NK-92 treated with Interleukin-12 subunit alpha and Interleukin-12 subunit beta, amount 100 ng/mL, for 24 hours (cell line): ENCODE measurements at regions not wholly inside any gene's neighbourhood (a gene's known extent, or its start where the extent isn't known, plus 50 kb on each side); places are given as distances from the start of the nearest gene placed in this dataset.

Experiments used
- DNase-seq: peaks from one replicate; lab custom pipeline; 2025; lab: John Stamatoyannopoulos, UW

GRCh38 chr6:104321301-104321700, 538.4 kb downstream of the HACE1 start:
- no peak for DNase-seq

GRCh38 chr6:104320896-104321295, 538.8 kb downstream of the HACE1 start:
- DNase-seq: no peak

GRCh38 chr6:104312851-104313250, 546.9 kb downstream of the HACE1 start:
- no peak for DNase-seq

GRCh38 chr6:104306211-104306610, 553.5 kb downstream of the HACE1 start:
- DNase-seq: no peak

- DNase-seq: no peak
Observed at GRCh38 chr6:104305206-104305605, 554.5 kb downstream of the HACE1 start.

GRCh38 chr6:104301951-104302350, 557.8 kb downstream of the HACE1 start:
- no peak for DNase-seq

- DNase-seq: no peak
Observed at GRCh38 chr6:104286641-104287040, 573.1 kb downstream of the HACE1 start.

- no peak for DNase-seq
Observed at GRCh38 chr6:104284872-104285271, 574.8 kb downstream of the HACE1 start.

- DNase-seq: no peak
Observed at GRCh38 chr6:104282581-104282980, 577.1 kb downstream of the HACE1 start.

- no peak for DNase-seq
Observed at GRCh38 chr6:104281370-104281769, 578.3 kb downstream of the HACE1 start.

GRCh38 chr6:104268389-104268788, 591.3 kb downstream of the HACE1 start:
- DNase-seq: no peak

GRCh38 chr6:104266922-104267321, 592.8 kb downstream of the HACE1 start:
- DNase-seq: no peak

- DNase-seq: no peak
Observed at GRCh38 chr6:104256646-104257045, 603.1 kb downstream of the HACE1 start.

GRCh38 chr6:104253236-104253635, 606.5 kb downstream of the HACE1 start:
- no peak for DNase-seq

GRCh38 chr6:104252276-104252675, 607.4 kb downstream of the HACE1 start:
- no peak for DNase-seq

- DNase-seq: no peak
Observed at GRCh38 chr6:104251651-104252050, 608.1 kb downstream of the HACE1 start.

- no peak for DNase-seq
Observed at GRCh38 chr6:104240865-104241264, 618.9 kb downstream of the HACE1 start.

- no peak for DNase-seq
Observed at GRCh38 chr6:104239971-104240370, 619.7 kb downstream of the HACE1 start.

GRCh38 chr6:104229057-104229456, 630.7 kb downstream of the HACE1 start:
- no peak for DNase-seq

GRCh38 chr6:104227508-104227907, 632.2 kb downstream of the HACE1 start:
- DNase-seq: no peak

GRCh38 chr6:104226790-104227446, 632.8 kb downstream of the HACE1 start:
- DNase-seq: no peak

GRCh38 chr6:104218116-104218515, 641.6 kb downstream of the HACE1 start:
- DNase-seq: no peak

- DNase-seq: no peak
Observed at GRCh38 chr6:104214901-104215300, 644.8 kb downstream of the HACE1 start.

- no peak for DNase-seq
Observed at GRCh38 chr6:104212977-104213668, 646.6 kb downstream of the HACE1 start.
